Fibroblast of skin of back (primary cell): ENCODE measurements at regions not wholly inside any gene's neighbourhood (a gene's known extent, or its start where the extent isn't known, plus 50 kb on each side); places are given as distances from the start of the nearest gene placed in this dataset.

Experiments
- DNase-seq: peaks from one replicate; pipeline ENCODE4 v3.0.0-alpha.2; 2013

DNA sequence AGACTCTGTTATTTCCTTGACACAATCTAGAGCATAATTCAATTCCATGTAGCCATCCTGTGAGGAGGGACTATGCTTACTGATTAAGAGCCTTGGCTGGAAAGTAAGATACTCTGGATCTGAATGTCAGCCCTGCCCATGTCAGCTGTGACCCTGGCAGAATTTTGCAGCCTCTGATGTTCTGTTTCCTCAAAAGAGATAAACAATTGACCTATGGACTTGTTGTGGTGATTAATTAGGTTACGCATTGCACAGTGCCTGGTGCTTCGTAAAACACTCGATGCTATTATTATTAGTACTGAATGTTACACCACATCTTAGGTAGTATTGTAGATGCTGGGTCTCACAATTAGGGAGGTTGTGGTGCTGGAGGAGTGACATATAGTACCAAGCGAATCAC lies 161.3 kb upstream of the MEIS2 start:
- DNase-seq, result no peak

DNA sequence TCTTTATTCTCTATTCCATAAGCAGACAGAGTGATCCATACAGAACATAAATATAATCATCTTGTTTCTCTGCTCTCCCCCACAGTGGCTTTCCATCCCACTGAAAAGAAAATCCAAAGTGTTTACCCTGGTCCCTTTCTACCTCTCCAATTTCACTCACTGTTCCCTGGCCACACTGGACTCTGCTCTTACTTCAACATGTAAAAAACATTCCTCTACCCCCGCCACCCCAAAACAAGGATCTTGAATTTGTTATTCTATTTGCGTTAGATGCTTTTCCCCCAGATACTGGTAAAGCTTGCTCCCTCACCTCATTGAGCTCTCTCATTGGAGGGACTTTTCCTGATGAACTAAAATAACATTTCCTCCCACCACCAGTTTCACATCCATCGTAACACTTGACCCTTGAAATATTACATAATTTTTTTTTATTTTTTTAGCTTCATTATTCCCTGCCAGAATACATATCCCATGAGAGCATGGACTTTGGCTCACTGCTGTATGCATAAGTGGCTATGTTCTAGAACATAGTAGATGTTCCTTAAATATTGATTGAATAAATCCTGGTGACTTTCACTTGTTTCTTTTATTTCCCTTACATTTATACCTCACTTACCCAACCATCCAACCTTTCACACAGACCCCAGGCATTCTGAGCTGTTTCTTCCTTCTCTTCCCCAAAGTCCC lies 162.7 kb upstream of the MEIS2 start:
- DNase-seq, result no peak

DNA sequence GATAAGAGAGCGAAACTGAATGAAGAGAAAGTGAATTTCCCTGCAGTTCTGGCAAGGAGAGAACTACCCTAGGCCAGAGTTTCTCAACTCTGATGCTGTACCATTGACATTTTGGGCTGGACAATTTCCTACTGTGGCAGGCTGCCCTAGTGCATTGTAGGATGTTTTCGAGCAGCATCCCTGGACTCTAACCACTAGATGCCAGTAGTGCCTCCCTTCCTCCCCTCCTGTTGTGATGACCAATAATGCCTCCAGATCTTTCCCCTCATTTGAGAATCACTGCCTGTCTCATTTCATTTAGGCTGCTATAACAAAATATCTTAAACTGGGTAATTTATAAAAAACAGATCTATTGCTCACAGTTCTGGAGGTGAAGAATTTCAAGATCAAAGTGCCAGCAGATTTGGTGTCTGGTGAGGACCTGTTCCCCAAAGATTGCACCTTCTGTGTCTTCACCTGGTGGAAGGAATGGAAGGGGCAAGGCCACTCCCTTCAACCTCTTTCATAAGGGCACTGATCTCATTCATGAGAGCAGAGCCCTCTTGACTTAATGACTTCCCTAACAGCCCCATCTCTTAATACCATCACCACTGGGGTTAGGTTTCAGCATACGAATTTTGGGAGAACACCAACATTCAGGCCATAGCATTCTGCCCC lies 188.9 kb upstream of the MEIS2 start:
- peak; percentile 59 for DNase-seq

DNA sequence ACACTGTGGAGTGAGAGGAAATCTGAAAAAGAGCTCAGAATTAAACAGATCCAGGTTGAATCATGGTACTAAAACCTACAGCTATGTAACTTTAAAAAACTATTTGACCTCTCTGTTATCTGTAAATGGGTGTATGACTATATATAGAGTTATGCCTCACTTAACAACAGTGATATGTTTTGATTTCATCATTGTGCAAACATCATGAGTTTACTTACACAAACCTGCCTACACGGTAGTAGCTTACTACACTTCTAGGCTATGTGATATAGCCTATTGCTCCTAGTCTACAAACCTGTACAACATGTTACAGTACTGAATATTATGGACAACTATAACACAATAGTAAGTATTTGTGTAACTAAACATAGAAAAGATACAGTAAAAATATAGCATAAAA lies 191.6 kb upstream of the MEIS2 start:
- peak; percentile 49 for DNase-seq

DNA sequence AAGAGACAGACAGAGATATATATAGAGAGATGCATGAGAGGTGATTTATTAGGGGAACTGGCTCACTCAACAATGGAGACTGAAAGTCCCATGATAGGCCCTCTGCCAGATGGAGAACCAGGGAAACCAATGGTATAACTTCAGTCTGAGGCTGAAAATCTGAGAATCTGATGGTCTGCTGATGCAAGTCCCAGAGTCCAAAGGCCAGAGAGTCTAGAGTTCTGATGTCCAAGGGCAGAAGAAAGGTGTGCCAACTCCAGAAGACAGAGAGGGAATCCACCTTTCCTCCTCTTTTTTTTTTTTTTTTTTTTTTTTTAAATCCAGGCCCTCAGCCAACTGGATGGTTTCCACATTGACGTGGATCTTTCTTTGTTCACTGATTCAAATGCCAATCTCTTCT lies 197.9 kb upstream of the MEIS2 start:
- no peak for DNase-seq

DNA sequence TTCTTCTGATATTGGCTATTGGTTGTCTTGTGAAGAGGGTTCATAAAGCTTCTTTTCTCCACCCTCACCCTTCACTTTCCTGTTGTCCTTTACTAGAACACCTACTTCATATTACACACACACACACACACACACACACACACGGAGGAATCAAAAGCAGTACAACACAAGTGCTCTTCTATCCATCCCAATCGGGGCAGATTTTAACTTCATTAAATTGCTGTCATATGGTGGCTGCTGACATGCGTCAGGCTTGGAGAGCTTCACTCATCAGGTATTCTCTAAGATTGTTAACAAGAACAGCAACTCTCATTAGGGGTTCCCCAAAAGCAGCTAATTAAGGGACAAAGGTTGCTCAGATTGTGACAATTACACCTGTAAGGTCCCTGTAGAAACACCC lies 239.1 kb upstream of the MEIS2 start:
- no peak for DNase-seq

DNA sequence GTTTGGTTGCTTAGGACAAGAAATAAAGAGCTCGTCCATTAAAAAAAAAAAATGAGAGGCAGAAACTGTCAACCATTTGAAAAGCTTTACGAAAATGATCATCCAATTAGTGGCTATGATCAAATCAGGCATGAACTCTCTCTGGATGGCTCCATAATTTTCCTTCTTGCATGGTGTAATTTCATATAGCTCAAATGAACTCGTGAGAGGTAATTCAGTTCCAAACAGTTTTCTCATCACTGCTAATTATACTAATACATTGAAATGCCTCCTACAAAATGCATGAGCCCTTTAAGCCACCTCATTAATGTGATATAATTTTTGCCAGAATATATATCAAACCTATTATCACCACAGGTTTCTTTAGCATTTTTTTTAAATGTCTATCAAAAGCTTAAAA lies 239.5 kb upstream of the MEIS2 start:
- no peak for DNase-seq

DNA sequence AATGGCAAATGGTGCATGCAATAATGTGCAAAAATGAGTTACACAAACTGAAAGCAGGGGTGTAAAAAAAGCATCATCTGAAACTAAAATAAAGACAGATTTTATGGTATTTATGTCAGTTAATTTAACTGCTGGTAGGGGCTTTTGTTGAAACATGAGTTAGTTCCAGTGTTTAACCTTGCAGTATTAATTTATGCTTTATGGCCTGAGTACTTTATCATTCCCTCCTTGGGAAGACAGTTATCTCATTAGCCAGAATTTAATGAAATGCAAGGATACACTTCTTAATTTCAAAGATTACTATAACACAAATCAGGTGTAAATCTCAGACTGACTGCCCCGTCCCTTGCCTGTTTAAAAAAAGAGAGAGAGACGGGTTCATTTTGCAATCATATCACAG lies 240.1 kb upstream of the MEIS2 start:
- DNase-seq, result no peak

DNA sequence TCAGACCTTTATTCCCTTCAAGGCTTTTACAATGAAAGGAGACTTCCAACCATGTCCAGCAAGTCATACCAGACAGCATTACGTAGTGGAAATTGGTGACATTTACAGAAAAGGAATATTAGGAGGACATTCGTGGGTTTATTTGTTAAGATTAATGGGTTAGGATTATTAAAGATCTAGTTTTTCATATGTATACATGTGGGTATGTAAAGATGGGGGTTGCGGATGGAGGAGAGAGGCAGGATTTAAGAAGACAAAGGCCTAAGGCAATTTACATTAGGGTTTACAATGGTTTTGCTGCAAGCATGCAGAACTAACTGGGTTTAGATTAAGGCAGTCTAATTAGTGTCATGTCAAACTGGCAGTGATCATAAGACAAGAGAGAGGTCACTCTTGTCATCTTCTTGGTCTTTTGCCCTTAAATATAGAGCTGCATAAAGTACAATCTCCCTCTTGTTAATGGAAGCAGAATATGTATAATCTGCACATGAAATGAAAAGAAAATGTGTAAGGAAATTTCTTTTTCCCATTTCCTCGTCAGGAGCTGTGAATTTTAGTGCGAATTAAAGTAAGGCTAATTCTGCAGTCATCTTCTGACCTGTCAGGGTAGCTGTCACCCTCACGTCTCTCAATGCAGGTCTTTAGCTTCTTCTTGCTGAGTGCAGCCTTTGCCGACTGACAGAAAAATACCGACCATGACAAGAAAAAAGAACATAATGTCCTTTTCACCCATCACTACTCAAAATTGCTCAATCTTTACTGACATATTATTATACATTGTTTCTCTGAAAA lies 258.9 kb upstream of the MEIS2 start:
- DNase-seq, result no peak

DNA sequence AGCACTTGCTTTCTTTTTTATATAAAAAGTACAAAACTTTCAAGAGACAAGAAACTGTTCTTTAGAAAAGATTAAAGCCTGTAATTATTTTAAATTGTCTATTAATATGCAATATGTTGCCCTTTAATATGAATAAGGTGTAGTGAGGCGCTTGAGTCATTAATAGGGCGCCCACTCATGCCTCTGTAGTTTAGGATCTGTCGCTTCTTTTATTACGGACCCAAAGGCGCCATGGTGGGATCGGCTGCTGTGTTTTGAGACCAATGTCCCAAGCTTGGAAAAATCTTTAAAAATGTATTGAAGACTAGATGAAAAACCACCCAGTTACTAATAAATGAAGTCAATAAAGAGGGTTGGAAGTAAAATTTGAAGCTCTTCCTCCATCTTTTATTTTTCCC lies 259.5 kb upstream of the MEIS2 start:
- no peak for DNase-seq

DNA sequence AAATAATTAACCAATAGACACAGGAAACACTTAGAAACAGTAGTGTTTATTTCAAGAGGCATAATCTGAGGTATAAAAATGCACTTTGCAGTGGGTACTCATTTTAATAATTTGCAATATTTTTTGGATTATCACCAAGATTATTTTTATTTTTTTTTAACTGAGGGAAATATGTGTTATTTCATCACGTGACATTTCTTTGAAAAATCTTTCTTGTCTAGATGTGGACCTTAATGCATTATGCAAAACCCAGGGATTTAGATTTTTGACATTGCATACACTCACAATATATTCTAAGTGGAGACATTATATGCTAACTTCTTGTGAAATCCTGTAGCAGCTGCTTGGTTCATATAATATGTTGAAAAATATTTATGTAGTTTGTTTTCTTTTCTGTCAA lies 260.4 kb upstream of the MEIS2 start:
- no peak for DNase-seq

DNA sequence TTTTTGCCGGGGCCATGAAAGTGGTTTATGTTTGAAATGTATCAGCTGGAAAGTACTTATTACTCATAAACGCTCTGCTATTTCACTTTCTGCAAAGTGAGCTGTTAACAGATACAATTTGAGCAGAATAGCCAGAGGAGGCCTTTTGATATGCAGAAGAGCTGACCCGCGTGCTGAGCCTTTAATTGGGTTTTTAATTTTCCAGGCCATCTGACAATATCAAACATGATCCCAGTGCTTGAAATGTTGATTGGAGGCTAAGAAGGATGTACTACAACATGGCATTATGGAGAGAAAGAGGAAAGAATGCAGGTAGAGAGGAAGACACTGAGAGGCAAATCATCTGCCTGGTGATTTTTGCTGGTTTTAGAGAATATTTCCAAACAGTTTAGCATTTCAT lies 261.3 kb upstream of the MEIS2 start:
- DNase-seq, result no peak

DNA sequence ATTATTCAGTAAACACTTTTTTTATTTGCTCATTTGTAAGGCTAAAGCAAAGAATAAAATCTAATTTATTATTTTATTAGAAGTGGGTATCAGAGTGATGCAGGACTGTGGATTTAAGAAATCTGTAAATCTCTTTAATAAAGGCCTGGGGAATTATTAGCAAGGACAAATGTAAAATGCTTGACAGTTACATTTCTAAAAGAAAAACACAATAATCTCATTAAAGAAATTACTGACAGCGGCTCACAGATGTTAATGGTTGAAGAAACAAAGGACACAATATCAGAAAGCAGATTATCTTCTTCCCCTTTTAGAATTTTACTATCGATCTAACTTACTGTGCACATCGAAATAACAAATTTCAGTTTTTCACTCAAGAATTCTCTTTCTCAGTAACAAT lies 262.1 kb upstream of the MEIS2 start:
- no peak for DNase-seq

DNA sequence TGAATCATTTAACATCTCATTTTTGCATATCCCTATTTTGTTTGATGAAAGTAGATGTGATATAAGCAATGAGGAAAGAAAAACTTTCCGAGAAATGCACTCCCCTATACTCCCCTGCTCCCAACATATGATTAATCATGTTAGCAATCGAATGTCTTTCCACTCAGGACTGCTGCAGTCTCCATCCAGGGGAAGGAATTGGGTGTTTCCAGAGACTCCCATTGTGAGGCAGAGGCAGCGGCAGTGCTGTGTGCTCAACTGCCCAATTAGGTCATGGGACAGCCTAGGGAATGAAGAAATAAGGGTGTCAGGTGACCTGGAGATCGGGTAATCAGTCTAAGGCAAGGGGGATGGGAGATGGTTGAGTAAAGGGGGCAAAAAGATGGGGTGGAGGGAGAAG lies 268.6 kb upstream of the MEIS2 start:
- DNase-seq, result no peak

DNA sequence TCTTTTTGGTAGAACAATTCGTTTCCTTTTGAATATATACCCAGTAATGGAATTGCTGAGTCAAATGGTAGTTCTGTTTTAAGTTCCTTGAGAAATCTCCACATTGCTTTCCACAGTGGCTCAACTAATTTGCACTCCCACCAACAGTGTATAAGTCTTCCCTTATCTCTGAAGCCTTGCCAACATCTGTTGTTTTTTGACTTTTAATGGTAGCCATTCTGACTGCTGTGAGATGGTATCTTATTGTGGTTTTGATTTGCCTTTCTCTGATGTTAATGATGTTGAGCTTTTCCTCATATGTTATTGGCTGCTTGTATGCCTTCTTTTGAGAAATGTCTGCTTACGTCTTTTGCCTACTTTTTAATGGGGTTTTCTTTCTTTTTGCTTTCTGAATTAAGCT lies 270.6 kb upstream of the MEIS2 start:
- no peak for DNase-seq

DNA sequence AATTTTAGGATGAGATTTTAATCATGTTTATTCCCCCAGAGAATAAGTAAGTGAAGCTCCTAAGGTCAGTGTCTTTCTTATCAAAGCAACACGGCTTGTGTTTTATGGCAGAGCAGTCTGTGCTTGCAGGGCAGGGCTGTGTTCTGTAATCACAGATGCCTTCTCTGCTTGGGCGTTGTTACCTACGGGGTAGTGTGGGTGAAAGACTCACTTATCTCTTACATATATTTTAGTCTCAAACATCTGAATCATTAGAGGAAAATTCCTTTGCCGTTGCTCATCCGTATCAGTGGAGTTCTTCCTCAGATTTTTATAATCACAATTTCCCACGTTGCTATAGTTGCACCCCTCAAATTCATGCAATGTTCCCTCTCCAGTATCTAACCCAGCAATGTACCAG lies 271.7 kb upstream of the MEIS2 start:
- DNase-seq, result peak; percentile 33

DNA sequence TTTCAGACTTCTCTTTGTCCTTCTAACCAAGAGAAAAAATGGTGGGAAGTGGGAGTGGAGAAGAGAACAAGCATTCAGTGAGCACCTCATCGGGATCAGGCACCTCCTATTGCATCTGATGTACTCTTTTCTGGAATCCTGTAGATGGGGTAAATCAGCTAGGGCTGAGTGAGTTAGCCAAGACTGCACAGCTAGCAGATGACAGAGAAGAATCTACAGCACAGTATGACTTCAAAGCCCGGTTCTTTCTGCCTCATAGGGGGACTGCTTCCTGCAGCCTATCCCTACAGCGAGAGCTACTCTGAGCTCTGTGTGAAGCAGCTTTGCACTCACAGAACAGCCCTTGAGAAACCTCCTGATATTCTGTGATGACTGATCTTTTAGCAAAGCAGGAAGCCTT lies 275.2 kb upstream of the MEIS2 start:
- peak; percentile 9 for DNase-seq

DNA sequence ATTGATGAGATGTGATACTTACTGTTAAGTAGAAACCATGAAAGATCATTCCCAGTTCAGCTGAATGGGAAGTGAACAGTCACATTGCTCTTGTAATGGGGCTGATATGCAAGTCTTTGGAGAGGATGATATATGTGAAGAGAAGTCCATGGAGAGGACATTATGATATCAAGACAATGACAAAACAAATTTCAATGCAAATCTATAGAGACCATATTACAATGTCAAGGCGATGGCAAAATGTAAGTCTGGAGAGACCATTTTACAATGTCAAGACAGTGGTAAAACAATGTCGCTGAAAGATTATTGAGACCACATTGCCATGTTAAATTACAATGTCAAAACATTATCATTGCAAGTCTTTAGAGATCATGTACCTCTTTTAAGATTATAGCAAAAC lies 277.1 kb upstream of the MEIS2 start:
- no peak for DNase-seq

DNA sequence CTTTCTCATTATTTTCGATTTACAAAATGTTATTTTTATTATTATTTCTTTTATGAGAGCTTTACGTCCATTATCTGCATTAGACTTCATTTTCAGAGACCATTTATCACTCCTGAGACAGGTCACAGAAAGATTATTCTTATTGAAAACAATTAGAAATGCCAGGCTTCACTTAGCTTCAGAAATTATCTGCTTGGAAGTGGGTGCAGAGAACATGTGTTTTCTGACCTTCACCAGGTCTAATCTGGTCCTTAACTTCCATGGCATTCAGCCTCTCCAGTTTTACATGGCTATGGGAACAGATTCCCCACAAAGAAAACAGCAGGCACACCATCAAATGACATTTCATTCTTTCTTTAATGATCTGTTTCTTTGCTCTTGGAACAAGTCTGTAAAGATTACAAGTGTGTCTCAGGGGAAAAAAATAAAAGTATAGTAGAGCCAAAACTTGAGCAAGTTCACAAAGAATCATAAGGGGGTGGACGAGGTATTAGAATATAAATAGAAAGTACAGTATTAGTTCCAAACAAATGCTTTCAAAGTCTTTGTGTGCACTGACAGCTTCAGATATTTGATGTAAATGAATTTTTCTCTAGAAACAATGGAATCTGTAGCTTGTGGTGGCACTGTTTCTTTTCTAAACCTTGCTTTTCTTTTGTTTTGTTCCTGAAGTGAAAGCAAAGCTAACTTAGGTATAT lies 294.2 kb upstream of the MEIS2 start:
- no peak for DNase-seq

DNA sequence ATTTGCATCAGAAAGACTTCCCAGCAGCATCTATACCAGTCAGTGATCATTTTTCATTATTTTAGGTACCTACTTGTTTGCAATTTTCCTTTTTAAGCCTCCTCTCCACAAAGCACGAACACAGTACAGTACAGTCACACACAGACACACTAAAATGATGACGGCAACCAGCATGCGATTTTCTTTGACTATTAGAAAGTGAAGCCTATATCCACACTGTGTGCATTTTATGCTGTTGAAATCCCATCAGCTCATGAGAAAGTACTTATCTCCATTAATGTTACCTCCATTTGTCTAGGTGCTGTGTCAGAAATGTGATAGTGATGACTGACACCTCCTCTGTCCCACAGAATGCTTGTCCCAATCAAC lies 294.7 kb upstream of the MEIS2 start:
- DNase-seq, result no peak

DNA sequence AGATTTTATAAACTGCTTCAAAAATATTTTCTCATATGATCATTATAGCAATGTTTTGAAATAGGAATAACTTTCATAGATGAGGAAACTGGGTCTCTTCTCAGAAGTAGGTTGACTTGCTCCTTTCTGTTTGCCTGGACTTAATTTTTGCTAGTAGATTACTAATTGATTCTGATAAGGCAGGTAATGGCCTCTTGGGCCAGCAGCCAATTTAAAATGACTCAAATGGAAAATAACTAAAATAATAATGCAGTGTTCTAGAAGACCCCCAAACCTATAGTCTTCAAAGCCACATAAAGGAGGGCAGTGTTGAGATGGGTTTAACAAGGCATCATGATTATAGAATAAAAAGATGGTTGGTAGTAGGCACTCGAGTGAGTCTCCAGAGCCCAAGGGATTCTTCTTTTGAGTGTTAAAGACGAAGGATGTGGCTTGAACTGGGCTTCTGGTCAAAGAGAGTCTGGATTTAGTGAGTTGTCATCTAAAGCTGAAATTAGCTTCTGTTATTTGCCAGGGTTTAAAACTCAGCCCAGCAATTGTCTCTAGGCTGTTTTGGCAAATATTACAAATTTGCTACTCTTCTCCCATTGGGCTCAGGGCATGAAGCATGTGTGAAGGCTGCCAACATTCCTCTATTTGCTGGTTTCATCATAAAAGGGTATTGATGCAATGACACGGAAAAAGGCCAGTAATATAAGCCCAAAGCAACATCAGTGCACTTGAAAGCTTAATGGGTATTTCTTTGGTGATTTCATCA lies 297.1 kb upstream of the MEIS2 start:
- DNase-seq, result no peak

DNA sequence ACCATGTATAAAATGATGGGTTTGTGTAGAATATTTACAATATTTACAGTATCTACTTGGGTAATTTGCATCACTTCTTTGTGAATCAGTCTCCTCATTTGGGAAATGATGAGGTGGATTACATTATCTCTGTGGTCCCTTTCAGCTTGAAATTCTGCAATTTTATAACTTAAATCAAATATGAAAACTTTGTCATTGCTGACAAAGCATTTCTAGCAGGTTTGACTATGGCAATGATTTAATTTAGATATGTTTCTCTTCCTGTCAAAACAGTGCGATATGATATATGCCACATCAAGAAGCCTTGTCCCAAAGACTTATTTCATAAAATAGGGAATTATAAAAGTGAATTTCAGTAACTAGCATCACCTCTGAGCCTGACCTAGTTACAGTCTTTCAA lies 315.8 kb upstream of the MEIS2 start:
- DNase-seq, result no peak

DNA sequence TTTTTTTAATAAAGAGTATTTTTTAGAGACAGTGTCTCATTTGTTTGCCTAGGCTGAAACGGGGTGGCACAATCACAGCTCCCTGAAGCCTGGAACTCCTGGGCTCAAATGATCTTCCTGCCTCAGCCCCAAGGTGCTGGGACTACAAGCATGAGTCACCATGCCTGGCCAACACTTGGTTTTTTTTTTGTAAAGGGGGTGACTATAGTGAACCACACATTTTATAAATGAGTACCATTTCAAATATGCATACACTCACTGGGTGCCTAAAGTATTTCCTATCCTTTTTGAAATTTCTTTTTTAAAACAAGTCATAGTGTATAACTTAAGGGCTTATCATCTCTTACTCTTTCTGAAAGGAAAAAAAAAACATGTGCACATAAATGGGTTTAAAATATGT lies 325.2 kb upstream of the MEIS2 start:
- DNase-seq, result peak; percentile 90
